HCT116 (cell line): ENCODE measurements at regions not wholly inside any gene's neighbourhood (a gene's known extent, or its start where the extent isn't known, plus 50 kb on each side); places are given as distances from the start of the nearest gene placed in this dataset.

ENCODE experiments used
- ATAC-seq: fragments of 200-7000 bp; cut with Tn5 transposase; 2 replicates; pipeline ENCODE4 v1.9.1; 2020; ENCODE audit warnings: mild to moderate bottlenecking, moderate library complexity
- BruUV-seq: library from RNA; stranded (reverse); fragments of 400-500 nt; replicated peaks from 2 replicates; lab custom pipeline; 2021; lab: Mats Ljungman, UMichigan
- CTCF ChIA-PET: fragments of 300-600 bp; sonication (Branson Sonifier 250); formaldehyde crosslinking; loops from one replicate; lab custom pipeline; 2021; ENCODE audit warnings: antibody characterized with exemption; lab: Charles Lee
- POLR2A ChIA-PET: fragments of 300-600, 350-600 bp; sonication (Branson Sonifier 250); formaldehyde crosslinking; loops from one replicate; lab custom pipeline; 2021; ENCODE audit warnings: antibody characterized with exemption; lab: Charles Lee
- RAD21 ChIA-PET, 2 experiments: fragments of 300-600 bp; sonication (Branson Sonifier 250); formaldehyde crosslinking; loops; one replicate each; lab custom pipeline; 2023; ENCODE audit warnings: low total read pairs in 2 of 2; ENCODE audit not compliant: uncharacterized antibody in 2 of 2, unreplicated experiment in 2 of 2, low non-redundant PET in 1 of 2; lab: Charles Lee
- DNase-seq: peaks from one replicate; pipeline ENCODE4 v3.0.0-alpha.2; 2010; ENCODE audit warnings: low read depth, low spot score
- H2AFZ ChIP-seq: fragments of 200-600 bp; shearing (Covaris generic), sonication (generic); 2 replicates; pipeline ENCODE4 v1.6.1; 2017; ENCODE audit warnings: low read depth, mixed run types, mixed read lengths, antibody characterized with exemption, low read length; ENCODE audit not compliant: poor library complexity, severe bottlenecking
- H3K27ac ChIP-seq: 2 replicates; pipeline ENCODE4 v1.5.1; 2012; ENCODE audit warnings: low read depth, low read length
- H3K27me3 ChIP-seq: fragments of 200-600 bp; sonication (generic); 2 replicates; pipeline ENCODE4 v1.6.1; 2016; ENCODE audit warnings: mixed run types, low read length, mixed read lengths; ENCODE audit not compliant: insufficient read depth
- H3K36me3 ChIP-seq, 2 experiments: fragments of 200-500 bp in 1 of 2; fragments of 200-600 bp in 1 of 2; sonication (Bioruptor generic) in 1 of 2; sonication (generic) in 1 of 2; 2 replicates each; pipeline versions ENCODE4 v1.5.1 to v1.6.1; 2014 to 2016; ENCODE audit warnings: low read length in 2 of 2, inconsistent platforms in 1 of 2, mixed read lengths in 1 of 2, mixed run types in 1 of 2; ENCODE audit not compliant: insufficient read depth in 2 of 2, control insufficient read depth in 1 of 2
- H3K4me1 ChIP-seq, 2 experiments: fragments of 200-600 bp in 1 of 2; sonication (generic) in 1 of 2; 2 replicates each; pipeline versions ENCODE4 v1.5.1 to v1.6.1; 2012 to 2017; ENCODE audit warnings: low read length in 2 of 2, inconsistent platforms in 1 of 2, mild to moderate bottlenecking in 1 of 2, mixed read lengths in 1 of 2, mixed run types in 1 of 2, moderate library complexity in 1 of 2; ENCODE audit not compliant: insufficient read depth in 2 of 2, control insufficient read depth in 1 of 2
- H3K4me2 ChIP-seq: fragments of 200-600 bp; sonication (generic); 2 replicates; pipeline ENCODE4 v1.6.1; 2017; ENCODE audit warnings: mixed run types, low read length, mixed read lengths
- H3K4me3 ChIP-seq, 2 experiments: fragments of 200-600 bp in 1 of 2; sonication (generic) in 1 of 2; replicated peaks in 1 of 2; 2 replicates each; pipeline ENCODE4 v1.5.1; 2011 to 2016; ENCODE audit warnings: low read length in 2 of 2, control low read depth in 1 of 2, low read depth in 1 of 2, mild to moderate bottlenecking in 1 of 2, mixed read lengths in 1 of 2, mixed run types in 1 of 2
- H3K79me2 ChIP-seq: fragments of 200-600 bp; sonication (generic); 2 replicates; pipeline ENCODE4 v1.6.1; 2017; ENCODE audit warnings: mild to moderate bottlenecking, mixed run types, low read length, moderate library complexity, mixed read lengths; ENCODE audit not compliant: insufficient read depth
- H3K9ac ChIP-seq: fragments of 200-600 bp; sonication (generic); 2 replicates; pipeline ENCODE4 v1.6.1; 2016; ENCODE audit warnings: low read length, mixed read lengths
- H3K9me2 ChIP-seq: fragments of 200-600 bp; sonication (generic), shearing (Covaris generic); 2 replicates; pipeline ENCODE4 v1.6.1; 2017; ENCODE audit warnings: mixed run types, mild to moderate bottlenecking, moderate library complexity; ENCODE audit not compliant: insufficient read depth
- H3K9me3 ChIP-seq, 2 experiments: fragments of 200-500 bp in 1 of 2; fragments of 200-600 bp in 1 of 2; sonication (Bioruptor generic) in 1 of 2; sonication (generic) in 1 of 2; 2 replicates each; pipeline ENCODE4 v1.6.1; 2014 to 2017; ENCODE audit warnings: low read length in 2 of 2, mixed read lengths in 2 of 2, inconsistent platforms in 1 of 2, low read depth in 1 of 2, mild to moderate bottlenecking in 1 of 2, mixed run types in 1 of 2, moderate library complexity in 1 of 2; ENCODE audit not compliant: control insufficient read depth in 1 of 2, insufficient read depth in 1 of 2
- H4K20me1 ChIP-seq: fragments of 200-600 bp; sonication (generic), shearing (Covaris generic); 2 replicates; pipeline ENCODE4 v1.6.1; 2017; ENCODE audit warnings: mixed run types, mild to moderate bottlenecking, moderate library complexity; ENCODE audit not compliant: insufficient read depth
- CBX3 ChIP-seq: IDR thresholded peaks from 2 replicates; pipeline ENCODE4 v1.6.1; 2012; ENCODE audit warnings: low read depth
- EGR1 ChIP-seq: IDR thresholded peaks from 2 replicates; pipeline ENCODE4 v1.6.1; 2012; ENCODE audit warnings: low read depth
- ELF1 ChIP-seq: IDR thresholded peaks from 2 replicates; pipeline ENCODE4 v1.6.1; 2012; ENCODE audit warnings: low read depth, borderline replicate concordance
- EZH2 ChIP-seq: fragments of 200-600 bp; sonication (generic); IDR thresholded peaks from 2 replicates; pipeline ENCODE4 v1.6.1; 2017; ENCODE audit warnings: antibody characterized with exemption, mixed run types
- EZH2phosphoT487 ChIP-seq: fragments of 200-600 bp; IDR thresholded peaks from 2 replicates; pipeline ENCODE4 v1.6.1; 2018; ENCODE audit warnings: antibody characterized with exemption, borderline replicate concordance
- FOSL1 ChIP-seq: IDR thresholded peaks from 2 replicates; pipeline ENCODE4 v1.6.1; 2012; ENCODE audit warnings: low read depth
- RAD21 ChIP-seq: IDR thresholded peaks from 2 replicates; pipeline ENCODE4 v1.6.1; 2012; ENCODE audit warnings: low read depth, mild to moderate bottlenecking
- SIN3A ChIP-seq: IDR thresholded peaks from 2 replicates; pipeline ENCODE4 v1.6.1; 2012; ENCODE audit warnings: low read depth
- SP1 ChIP-seq: IDR thresholded peaks from 2 replicates; pipeline ENCODE4 v1.6.1; 2012; ENCODE audit warnings: low read depth
- TCF7L2 ChIP-seq: IDR thresholded peaks from 2 replicates; pipeline ENCODE4 v1.7.0; 2011; ENCODE audit warnings: borderline replicate concordance, inconsistent platforms; ENCODE audit not compliant: insufficient read depth, insufficient read length; ENCODE audit errors: extremely low read depth
- YY1 ChIP-seq: IDR thresholded peaks from 2 replicates; pipeline ENCODE4 v1.6.1; 2011; ENCODE audit warnings: low read length, low read depth, moderate library complexity, mild to moderate bottlenecking; ENCODE audit not compliant: insufficient replicate concordance; ENCODE audit errors: extremely low read depth
- ZFX ChIP-seq: fragments of 450-650 bp; IDR thresholded peaks from 2 replicates; pipeline ENCODE4 v1.6.1; 2017
- ZNF274 ChIP-seq: fragments of 200-500 bp; sonication (Bioruptor generic); IDR thresholded peaks from 2 replicates; pipeline ENCODE4 v1.6.1; 2014; ENCODE audit warnings: mild to moderate bottlenecking, low read depth, low read length, inconsistent platforms
- intact Hi-C: fragments of 100-400 bp; cut with micrococcal nuclease; formaldehyde crosslinking; loops from 2 replicates; pipeline ENCODE4 v1.10.0; 2022
- TF ChIP-seq, protein P1 (sequence below), 3 experiments: fragments of 200-600 bp in 1 of 3; sonication (generic) in 1 of 3; IDR thresholded peaks in 2 of 3; conservative IDR thresholded peaks in 1 of 3; 2 replicates each; pipeline ENCODE4 v1.5.1; 2012 to 2017; ENCODE audit warnings: low read depth in 2 of 3, low read length in 2 of 3, antibody characterized with exemption in 1 of 3, borderline replicate concordance in 1 of 3, control low read depth in 1 of 3, mild to moderate bottlenecking in 1 of 3, mixed read lengths in 1 of 3, mixed run types in 1 of 3, moderate library complexity in 1 of 3; ENCODE audit not compliant: insufficient read depth in 1 of 3
- TF ChIP-seq, protein P2 (sequence below): IDR thresholded peaks from 2 replicates; pipeline ENCODE4 v1.6.1; 2012
- TF ChIP-seq, protein P3 (sequence below): IDR thresholded peaks from 2 replicates; pipeline ENCODE4 v1.6.1; 2012

DNA sequence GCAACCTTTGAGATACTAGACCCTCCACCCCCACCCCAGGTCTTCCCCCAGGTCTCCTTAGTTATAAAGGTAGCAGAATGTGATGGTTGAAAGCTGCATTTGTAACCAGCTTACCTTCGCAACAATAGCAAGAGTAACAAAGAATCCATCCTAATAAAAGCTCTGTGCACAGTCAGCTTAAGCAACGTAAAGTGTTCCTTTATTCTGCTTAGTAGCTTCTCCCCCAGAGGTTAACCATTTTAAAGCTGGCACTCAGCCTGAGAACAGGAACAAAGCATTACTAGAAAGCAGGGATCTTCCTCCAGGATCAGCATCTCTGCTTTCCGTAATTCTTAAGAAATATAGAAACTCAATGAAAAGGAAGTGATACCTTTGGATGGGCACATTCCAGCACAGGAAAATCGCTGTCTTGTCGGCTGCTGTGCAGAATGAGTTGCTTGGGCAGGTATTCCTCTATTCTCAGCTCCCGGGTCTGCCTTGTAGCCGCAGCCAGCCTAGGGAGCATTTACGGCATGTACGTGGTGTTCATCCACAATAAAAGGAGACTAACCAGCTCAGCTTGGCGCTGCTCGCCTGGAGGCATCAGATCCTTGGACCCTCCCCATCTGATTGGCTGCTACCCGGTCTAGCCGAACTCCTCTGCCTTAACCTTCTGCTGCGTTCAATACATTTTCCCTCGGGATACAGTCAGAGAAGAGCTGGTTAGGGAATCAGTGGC is 113.0 kb upstream of the TLR3 start:
- Histone ChIP-seq H3K9ac (no peak overlapping the region), H3K36me3 (no peaks in the 10 kb centered on the region), H2AFZ (no peak overlapping the region), H3K27me3 (0 out of 2 replicates have a peak, but pooled peaks cover 4% of the 10 kb centered on the region), H4K20me1 (no peaks in the 10 kb centered on the region), H3K4me3 (no peak overlapping the region), H3K9me3 (no peaks in the 10 kb centered on the region), H3K4me1 (no peaks in the 10 kb centered on the region), H3K9me2 (no peaks in the 10 kb centered on the region), H3K4me2 (no peak overlapping the region), H3K79me2 (no peaks in the 10 kb centered on the region), H3K27ac (no peak overlapping the region)
- TF ChIP-seq YY1 = no peak
- TF ChIP-seq EGR1 = no peak
- no peak for TF ChIP-seq EZH2phosphoT487
- TF ChIP-seq, protein P1, sequence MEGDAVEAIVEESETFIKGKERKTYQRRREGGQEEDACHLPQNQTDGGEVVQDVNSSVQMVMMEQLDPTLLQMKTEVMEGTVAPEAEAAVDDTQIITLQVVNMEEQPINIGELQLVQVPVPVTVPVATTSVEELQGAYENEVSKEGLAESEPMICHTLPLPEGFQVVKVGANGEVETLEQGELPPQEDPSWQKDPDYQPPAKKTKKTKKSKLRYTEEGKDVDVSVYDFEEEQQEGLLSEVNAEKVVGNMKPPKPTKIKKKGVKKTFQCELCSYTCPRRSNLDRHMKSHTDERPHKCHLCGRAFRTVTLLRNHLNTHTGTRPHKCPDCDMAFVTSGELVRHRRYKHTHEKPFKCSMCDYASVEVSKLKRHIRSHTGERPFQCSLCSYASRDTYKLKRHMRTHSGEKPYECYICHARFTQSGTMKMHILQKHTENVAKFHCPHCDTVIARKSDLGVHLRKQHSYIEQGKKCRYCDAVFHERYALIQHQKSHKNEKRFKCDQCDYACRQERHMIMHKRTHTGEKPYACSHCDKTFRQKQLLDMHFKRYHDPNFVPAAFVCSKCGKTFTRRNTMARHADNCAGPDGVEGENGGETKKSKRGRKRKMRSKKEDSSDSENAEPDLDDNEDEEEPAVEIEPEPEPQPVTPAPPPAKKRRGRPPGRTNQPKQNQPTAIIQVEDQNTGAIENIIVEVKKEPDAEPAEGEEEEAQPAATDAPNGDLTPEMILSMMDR (IDR thresholded peaks at IDR 0.05 in 2 of 3, conservative IDR thresholded peaks at IDR 0.05 in 1 of 3; ENCODE audit: borderline replicate concordance in 1 of 3, insufficient read depth in 1 of 3, low read depth in 2 of 3, low read length in 2 of 3) = no peak
- ChIA-PET RAD21 (no interaction called here), POLR2A (no interaction called here), CTCF (no interaction called here)
- no TSS peak for BruUV-seq
- ATAC-seq = no peak
- DNase-seq = no peak
- intact Hi-C loops = no loop called here

DNA sequence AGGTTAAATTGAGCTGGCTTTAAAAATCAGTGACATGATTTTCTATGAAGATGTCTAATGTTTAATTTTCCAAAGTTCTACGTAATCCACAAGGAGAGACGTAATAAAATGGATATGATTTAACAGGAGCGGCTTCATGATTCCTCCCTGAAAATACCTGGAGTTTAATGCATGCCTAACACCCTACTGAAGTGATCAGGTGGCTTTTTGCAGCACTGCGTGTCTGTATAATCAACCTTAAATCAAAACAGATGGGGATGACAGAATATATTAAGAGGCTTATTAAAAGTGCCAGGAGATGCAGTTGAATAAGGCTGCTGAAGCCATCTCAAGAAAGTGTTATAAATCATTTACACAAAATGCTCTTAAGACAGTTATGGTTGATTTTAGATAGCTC is 112.4 kb upstream of the TLR3 start:
- H3K27ac ChIP-seq = no peak overlapping the region
- DNase-seq (no peak), ATAC-seq (no peak)
- H3K27me3 ChIP-seq = 0 out of 2 replicates have a peak, but pooled peaks cover 4% of the 10 kb centered on the region
- H3K79me2 ChIP-seq = no peaks in the 10 kb centered on the region
- ChIA-PET POLR2A (no interaction called here), RAD21 (no interaction called here), CTCF (no interaction called here)
- H3K4me3 ChIP-seq = no peak overlapping the region
- no peaks in the 10 kb centered on the region for H4K20me1 ChIP-seq
- no peak overlapping the region for H3K4me2 ChIP-seq
- H3K9ac ChIP-seq = no peak overlapping the region
- no peaks in the 10 kb centered on the region for H3K9me2 ChIP-seq
- no peaks in the 10 kb centered on the region for H3K9me3 ChIP-seq
- H3K4me1 ChIP-seq = no peaks in the 10 kb centered on the region
- intact Hi-C loops = no loop called here
- BruUV-seq = no TSS peak
- no peaks in the 10 kb centered on the region for H3K36me3 ChIP-seq
- H2AFZ ChIP-seq = no peak overlapping the region
- no peak for TF ChIP-seq RAD21
- TF ChIP-seq SP1 = no peak
- no peak for TF ChIP-seq EZH2
- no peak for TF ChIP-seq CBX3
- TF ChIP-seq, protein P2, sequence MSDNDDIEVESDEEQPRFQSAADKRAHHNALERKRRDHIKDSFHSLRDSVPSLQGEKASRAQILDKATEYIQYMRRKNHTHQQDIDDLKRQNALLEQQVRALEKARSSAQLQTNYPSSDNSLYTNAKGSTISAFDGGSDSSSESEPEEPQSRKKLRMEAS = no peak
- TF ChIP-seq, protein P3, sequence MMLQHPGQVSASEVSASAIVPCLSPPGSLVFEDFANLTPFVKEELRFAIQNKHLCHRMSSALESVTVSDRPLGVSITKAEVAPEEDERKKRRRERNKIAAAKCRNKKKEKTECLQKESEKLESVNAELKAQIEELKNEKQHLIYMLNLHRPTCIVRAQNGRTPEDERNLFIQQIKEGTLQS = no peak
- no peak for TF ChIP-seq ZNF274
- TF ChIP-seq SIN3A = no peak
- TF ChIP-seq TCF7L2 = no peak
- TF ChIP-seq ELF1 = no peak
- TF ChIP-seq FOSL1 = no peak
- TF ChIP-seq ZFX = no peak
- no peak for TF ChIP-seq YY1
- TF ChIP-seq, protein P1 (IDR thresholded peaks at IDR 0.05 in 2 of 3, conservative IDR thresholded peaks at IDR 0.05 in 1 of 3; ENCODE audit: borderline replicate concordance in 1 of 3, insufficient read depth in 1 of 3, low read depth in 2 of 3, low read length in 2 of 3) = no peak
